ENCODE measurements at regions not wholly inside any gene's neighbourhood (a gene's known extent, or its start where the extent isn't known, plus 50 kb on each side); places are given as distances from the start of the nearest gene placed in this dataset.

DNA sequence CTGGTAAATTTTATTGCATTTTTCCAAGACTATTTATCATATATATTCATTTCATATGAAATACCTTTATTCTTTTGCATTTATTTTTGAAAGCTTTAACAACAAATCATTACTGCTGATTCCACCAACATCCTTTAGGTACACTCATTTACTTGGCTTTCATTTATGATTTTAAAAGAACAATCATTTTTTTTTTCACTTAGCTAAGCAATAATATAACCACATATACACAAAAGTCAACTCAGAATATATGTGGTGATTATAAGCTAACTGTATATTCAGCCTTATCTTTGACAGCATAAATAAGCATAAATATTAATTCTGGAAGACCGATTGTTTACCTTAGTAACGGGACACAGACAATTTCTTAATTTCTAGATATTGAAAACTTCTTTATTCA is 458.6 kb upstream of the ZNF385D start (continued):
- TF ChIP-seq CHD7 (IDR thresholded peaks at IDR 0.05; ENCODE audit: insufficient replicate concordance, low read length): no peak
- TF ChIP-seq NANOG (IDR thresholded peaks at IDR 0.05; ENCODE audit: insufficient read depth, low read depth, low read length, poor library complexity, severe bottlenecking): no peak
- TF ChIP-seq, protein P1, sequence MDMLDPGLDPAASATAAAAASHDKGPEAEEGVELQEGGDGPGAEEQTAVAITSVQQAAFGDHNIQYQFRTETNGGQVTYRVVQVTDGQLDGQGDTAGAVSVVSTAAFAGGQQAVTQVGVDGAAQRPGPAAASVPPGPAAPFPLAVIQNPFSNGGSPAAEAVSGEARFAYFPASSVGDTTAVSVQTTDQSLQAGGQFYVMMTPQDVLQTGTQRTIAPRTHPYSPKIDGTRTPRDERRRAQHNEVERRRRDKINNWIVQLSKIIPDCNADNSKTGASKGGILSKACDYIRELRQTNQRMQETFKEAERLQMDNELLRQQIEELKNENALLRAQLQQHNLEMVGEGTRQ (IDR thresholded peaks at IDR 0.05; ENCODE audit: low read length): no peak

Measured in H1 (cell line).